Mucosa of descending colon (tissue), 3 donors: ENCODE measurements at regions not wholly inside any gene's neighbourhood (a gene's known extent, or its start where the extent isn't known, plus 50 kb on each side); places are given as distances from the start of the nearest gene placed in this dataset.
"Not testable (repeated sequence)": the region's sequence is repeated elsewhere in the genome, so short reads cannot be mapped to it uniquely, and the experiment has no call there.

Experiments
- ATAC-seq: fragments of 200-7000 bp; cut with Tn5 transposase; one replicate; pipeline ENCODE4 v1.9.1; 2020; ENCODE audit warnings: mild to moderate bottlenecking, moderate library complexity
- DNase-seq, 3 donors: peaks; one replicate each; pipeline ENCODE4 v3.0.0-alpha.2; 2020
- H3K36me3 ChIP-seq: fragments of 200-600 bp; one replicate; pipeline ENCODE4 v1.8.0; 2021; ENCODE audit warnings: low read depth, mild to moderate bottlenecking
- H3K4me1 ChIP-seq: fragments of 200-600 bp; one replicate; pipeline ENCODE4 v1.8.0; 2021; ENCODE audit warnings: low read depth, mild to moderate bottlenecking
- H3K4me3 ChIP-seq: fragments of 200-600 bp; one replicate; pipeline ENCODE4 v1.8.0; 2021; ENCODE audit warnings: mild to moderate bottlenecking
- H3K9me3 ChIP-seq: fragments of 200-600 bp; one replicate; pipeline ENCODE4 v1.8.0; 2021; ENCODE audit warnings: mild to moderate bottlenecking
- CTCF ChIP-seq: fragments of 200-600 bp; IDR thresholded peaks from one replicate; pipeline ENCODE4 v1.8.0; 2022; ENCODE audit warnings: antibody characterized with exemption, mild to moderate bottlenecking
- intact Hi-C, 2 donors: fragments of 100-400 bp; cut with DNase I in 1 of 2; cut with micrococcal nuclease in 1 of 2; formaldehyde crosslinking; loops; one replicate each; pipeline versions ENCODE4 v1.11.0 to v1.11.1; 2022; cut with DNase I, micrococcal nuclease
- donor health status: DM: no; HTN: no; CAD: no; lungs with moderate emphysema.
- donor health status: DM: no; HTN: no; CAD: no.
- donor health status: DM: no; HTN: yes; CAD: no.

DNA sequence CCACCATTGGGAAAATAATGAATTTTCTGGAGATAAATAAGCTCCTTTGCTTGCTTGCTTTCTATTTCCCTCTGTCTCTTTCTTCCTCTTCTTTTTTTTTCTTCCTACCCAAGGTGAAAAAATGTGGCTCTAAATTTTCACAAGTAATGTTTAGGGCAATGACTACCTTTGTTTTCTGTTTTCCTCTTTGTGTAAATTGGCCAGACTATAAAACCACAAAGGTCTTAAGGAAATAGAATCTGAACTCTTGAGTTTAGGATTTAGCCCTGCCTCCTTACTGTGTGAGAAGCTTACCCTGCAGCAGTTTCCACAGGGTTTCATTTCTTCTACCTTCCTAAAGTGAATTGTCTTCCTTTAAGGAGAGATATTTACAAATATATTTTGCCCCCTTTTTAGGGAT is 330.4 kb downstream of the ARL4A start:
- Histone ChIP-seq H3K36me3 (no peaks in the 10 kb centered on the region), H3K9me3 (no peaks in the 10 kb centered on the region), H3K4me1 (no peaks in the 10 kb centered on the region), H3K4me3 (no peak overlapping the region)
- no peak for TF ChIP-seq CTCF
- DNase-seq (no peak), ATAC-seq (peak; percentile 68)
- intact Hi-C loops: no loop called here

GRCh38 chr7:13021566-13022300 is 334.3 kb downstream of the ARL4A start:
- intact Hi-C loops: no loop called here
- Histone ChIP-seq H3K36me3 (no peaks in the 10 kb centered on the region), H3K4me3 (no peak overlapping the region), H3K4me1 (no peaks in the 10 kb centered on the region), H3K9me3 (no peaks in the 10 kb centered on the region)
- DNase-seq (no peak), ATAC-seq (no peak)
- no peak for TF ChIP-seq CTCF

- ATAC-seq (no peak), DNase-seq (no peak)
- H3K36me3 ChIP-seq: no peaks in the 10 kb centered on the region
- no peak overlapping the region for H3K4me3 ChIP-seq
- no peaks in the 10 kb centered on the region for H3K9me3 ChIP-seq
- H3K4me1 ChIP-seq: no peaks in the 10 kb centered on the region
- no peak for TF ChIP-seq CTCF
- intact Hi-C loops: no loop called here
These were observed 336.8 kb downstream of the ARL4A start for GRCh38 chr7:13024121-13024674.

GRCh38 chr7:13025043-13025442 is 337.6 kb downstream of the ARL4A start:
- DNase-seq, H3K4me1 ChIP-seq, H3K9me3 ChIP-seq, ATAC-seq, intact Hi-C loops, H3K4me3 ChIP-seq, H3K36me3 ChIP-seq: not testable (repeated sequence)

DNA sequence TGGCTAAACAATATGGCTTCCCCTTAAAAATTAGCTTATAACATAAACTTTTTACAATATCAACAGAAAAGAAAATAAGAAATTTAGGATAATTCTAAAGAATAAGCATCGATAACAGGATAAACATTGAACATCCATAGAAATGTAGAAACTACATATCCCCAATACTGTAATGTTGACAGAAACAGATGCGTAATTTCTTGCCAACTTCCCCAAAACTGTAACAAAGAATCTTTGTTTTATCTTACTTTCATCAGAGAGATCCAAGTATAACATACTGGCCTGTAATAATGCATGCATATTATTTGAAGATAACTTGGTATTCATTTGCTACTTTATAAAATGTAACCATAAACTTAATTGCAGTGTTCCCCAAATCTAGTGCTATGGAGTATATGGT is 339.9 kb downstream of the ARL4A start:
- Histone ChIP-seq H3K4me3 (no peak overlapping the region), H3K4me1 (no peaks in the 10 kb centered on the region), H3K36me3 (no peaks in the 10 kb centered on the region), H3K9me3 (no peaks in the 10 kb centered on the region)
- intact Hi-C loops: no loop called here
- no peak for DNase-seq
- no peak for ATAC-seq
- TF ChIP-seq CTCF: no peak

- DNase-seq (no peak), ATAC-seq (no peak)
- Histone ChIP-seq H3K9me3 (no peaks in the 10 kb centered on the region), H3K36me3 (no peaks in the 10 kb centered on the region), H3K4me3 (no peak overlapping the region), H3K4me1 (no peaks in the 10 kb centered on the region)
- intact Hi-C loops: no loop called here
- no peak for TF ChIP-seq CTCF
These were observed 340.8 kb downstream of the ARL4A start for GRCh38 chr7:13028036-13028824.
